Body of pancreas (tissue), 4 donors: ENCODE measurements at regions not wholly inside any gene's neighbourhood (a gene's known extent, or its start where the extent isn't known, plus 50 kb on each side); places are given as distances from the start of the nearest gene placed in this dataset.

Source experiments
- POLR2A ChIP-seq, 3 donors: fragments of 450-650 bp; IDR thresholded peaks; one replicate each; pipeline ENCODE4 v1.6.1; 2016; ENCODE audit warnings: antibody characterized with exemption in 3 of 3, mild to moderate bottlenecking in 2 of 3
- TF ChIP-seq, protein P1 (sequence below), 7 experiments: fragments of 450-650 bp in 4 of 7; fragments of 200-600 bp in 3 of 7; sonication (generic) in 3 of 7; IDR thresholded peaks; one replicate each; pipeline ENCODE4 v1.5.1; 2016 to 2019; ENCODE audit warnings: antibody characterized with exemption in 7 of 7

GRCh38 chr20:20806121-20807095, 94.0 kb upstream of the RALGAPA2 start:
- TF ChIP-seq, protein P1, sequence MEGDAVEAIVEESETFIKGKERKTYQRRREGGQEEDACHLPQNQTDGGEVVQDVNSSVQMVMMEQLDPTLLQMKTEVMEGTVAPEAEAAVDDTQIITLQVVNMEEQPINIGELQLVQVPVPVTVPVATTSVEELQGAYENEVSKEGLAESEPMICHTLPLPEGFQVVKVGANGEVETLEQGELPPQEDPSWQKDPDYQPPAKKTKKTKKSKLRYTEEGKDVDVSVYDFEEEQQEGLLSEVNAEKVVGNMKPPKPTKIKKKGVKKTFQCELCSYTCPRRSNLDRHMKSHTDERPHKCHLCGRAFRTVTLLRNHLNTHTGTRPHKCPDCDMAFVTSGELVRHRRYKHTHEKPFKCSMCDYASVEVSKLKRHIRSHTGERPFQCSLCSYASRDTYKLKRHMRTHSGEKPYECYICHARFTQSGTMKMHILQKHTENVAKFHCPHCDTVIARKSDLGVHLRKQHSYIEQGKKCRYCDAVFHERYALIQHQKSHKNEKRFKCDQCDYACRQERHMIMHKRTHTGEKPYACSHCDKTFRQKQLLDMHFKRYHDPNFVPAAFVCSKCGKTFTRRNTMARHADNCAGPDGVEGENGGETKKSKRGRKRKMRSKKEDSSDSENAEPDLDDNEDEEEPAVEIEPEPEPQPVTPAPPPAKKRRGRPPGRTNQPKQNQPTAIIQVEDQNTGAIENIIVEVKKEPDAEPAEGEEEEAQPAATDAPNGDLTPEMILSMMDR (IDR thresholded peaks at IDR 0.05) = no peak
- TF ChIP-seq POLR2A (IDR thresholded peaks at IDR 0.05) = no peak
